GM12878 (cell line): ENCODE measurements at regions not wholly inside any gene's neighbourhood (a gene's known extent, or its start where the extent isn't known, plus 50 kb on each side); places are given as distances from the start of the nearest gene placed in this dataset.

Source experiments
- GATAD2B ChIP-seq: fragments of 450-650 bp; conservative IDR thresholded peaks from 2 replicates; pipeline ENCODE4 v1.6.1; 2017; ENCODE audit warnings: low read depth, mild to moderate bottlenecking, moderate library complexity
- HDAC6 ChIP-seq: fragments of 200-600 bp; sonication (generic); IDR thresholded peaks from one replicate; pipeline ENCODE4 v1.8.0; 2017; ENCODE audit warnings: antibody characterized with exemption; ENCODE audit not compliant: unreplicated experiment
- POLR2AphosphoS5 ChIP-seq: IDR thresholded peaks from 2 replicates; pipeline ENCODE4 v1.6.1; 2011; ENCODE audit warnings: mild to moderate bottlenecking, low read length, inconsistent platforms
- ZBTB33 ChIP-seq: fragments of 450-650 bp; IDR thresholded peaks from 2 replicates; pipeline ENCODE4 v1.6.1; 2017; ENCODE audit warnings: mild to moderate bottlenecking
- ZNF622 ChIP-seq: fragments of 450-650 bp; IDR thresholded peaks from 2 replicates; pipeline ENCODE4 v1.6.1; 2017; ENCODE audit warnings: mild to moderate bottlenecking, inconsistent platforms

DNA sequence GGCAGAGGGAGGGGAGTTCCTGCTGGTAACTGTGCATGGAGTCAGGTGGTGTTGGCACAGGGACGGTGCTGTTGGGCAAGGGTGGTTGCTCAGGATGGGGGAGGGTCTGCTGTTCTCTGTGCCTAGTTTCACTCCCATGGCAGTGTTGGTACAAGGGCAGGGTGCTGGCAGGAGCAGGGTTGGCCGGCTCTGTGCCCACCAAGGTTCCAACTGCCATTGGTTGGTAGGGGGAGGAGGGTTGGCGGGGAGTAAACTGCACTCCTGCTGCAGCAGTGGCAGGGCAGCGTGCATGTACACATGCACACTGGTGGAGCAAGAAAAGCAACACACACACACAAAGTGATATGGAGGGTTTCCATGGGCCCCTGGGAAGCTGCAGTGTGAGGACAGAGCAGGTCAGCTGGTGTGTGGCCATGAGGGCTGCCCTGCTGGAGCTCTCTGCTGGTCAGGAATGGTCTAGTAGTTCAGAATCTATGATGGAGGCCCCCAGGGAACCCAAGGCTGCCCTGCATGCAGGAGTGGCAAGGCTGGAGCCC, 269.9 kb upstream of the MGAT4C start:
- TF ChIP-seq ZBTB33 = no peak
- no peak for TF ChIP-seq ZNF622
- TF ChIP-seq POLR2AphosphoS5 = no peak
- TF ChIP-seq GATAD2B = no peak
- no peak for TF ChIP-seq HDAC6
